AG04450 (cell line): ENCODE measurements at regions not wholly inside any gene's neighbourhood (a gene's known extent, or its start where the extent isn't known, plus 50 kb on each side); places are given as distances from the start of the nearest gene placed in this dataset.
A peak's percentile ranks its signal among the peaks of the same experiment; 100 is the strongest.

Experiments
- CTCF ChIA-PET: fragments of 300-600, 350-600 bp; formaldehyde crosslinking; extraction: SDS; loops from one replicate; lab custom pipeline; 2022; ENCODE audit warnings: antibody characterized with exemption, inconsistent platforms; lab: Charles Lee
- POLR2A ChIA-PET: fragments of 350-600 bp; formaldehyde crosslinking; extraction: SDS; loops from one replicate; lab custom pipeline; 2021; ENCODE audit warnings: antibody characterized with exemption, inconsistent platforms; lab: Yijun Ruan, JAX
- DNase-seq: peaks from one replicate; pipeline ENCODE4 v3.0.0-alpha.2; 2011; ENCODE audit warnings: low read depth, low spot score
- H3K27ac ChIP-seq: one replicate; pipeline ENCODE4 v1.5.1; 2012; ENCODE audit warnings: low read depth, low read length, control low read depth
- H3K27me3 ChIP-seq: one replicate; pipeline ENCODE4 v1.6.0; 2012; ENCODE audit warnings: low read length; ENCODE audit not compliant: control insufficient read depth, insufficient read depth
- H3K4me3 ChIP-seq: 2 replicates; pipeline ENCODE4 v1.5.1; 2011; ENCODE audit warnings: mild to moderate bottlenecking, low read depth, low read length, control low read depth
- H3K9me3 ChIP-seq: 2 replicates; pipeline ENCODE4 v1.5.1; 2012; ENCODE audit warnings: low read length; ENCODE audit not compliant: control insufficient read depth, insufficient read depth
- CTCF ChIP-seq: IDR thresholded peaks from 2 replicates; pipeline ENCODE4 v1.5.1; 2011; ENCODE audit warnings: low read depth, low read length, control low read depth, inconsistent platforms

DNA sequence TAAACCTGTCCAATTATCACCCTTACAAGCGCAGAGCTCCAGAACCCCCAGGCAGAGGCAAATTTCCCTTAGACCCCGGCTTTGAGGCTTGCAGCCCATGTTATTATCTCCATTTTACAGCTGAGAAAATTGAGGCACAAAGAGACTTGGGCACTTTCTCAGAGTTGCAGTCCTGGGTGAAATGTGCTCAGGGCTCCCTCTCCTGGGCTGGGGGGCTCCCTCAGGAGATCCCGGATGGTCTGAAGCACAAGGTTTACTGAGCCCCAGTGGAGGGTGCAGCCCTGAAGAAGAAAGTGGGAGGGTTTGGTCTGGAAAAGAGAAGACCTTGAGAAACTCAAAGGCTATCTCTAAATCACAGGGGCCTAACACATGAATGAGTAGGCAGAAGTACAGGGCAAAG, 156.6 kb downstream of the CYRIA start:
- CTCF ChIA-PET, result interaction anchor here (0.7 to 0.8 kb wide), 3 partner anchors 871 to 874 kb away, joined by 3 to 4 read pairs (median 3); no protein-coding TSS in a partner anchor
- POLR2A ChIA-PET, result no interaction called here

DNA sequence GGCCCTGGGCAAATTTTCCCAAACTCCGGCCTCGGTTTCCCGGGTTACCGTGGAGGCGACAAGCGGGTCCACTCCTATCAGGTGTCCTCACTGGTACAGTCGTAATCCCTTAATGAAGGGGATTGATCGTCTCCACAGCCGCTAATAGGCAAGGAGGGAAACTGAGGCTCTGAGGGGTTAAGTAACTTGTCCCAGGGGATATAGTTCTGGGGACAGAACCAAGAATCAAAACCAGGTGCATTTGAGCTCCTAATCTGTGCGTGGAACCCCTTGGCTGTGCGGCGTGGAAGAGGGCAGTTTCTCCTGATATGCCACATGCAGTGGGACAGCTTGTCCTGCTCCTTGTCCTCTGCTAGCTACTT, 157.2 kb downstream of the CYRIA start:
- Histone ChIP-seq H3K27me3 (no peaks in the 10 kb centered on the region), H3K9me3 (peaks cover 4% of the 10 kb centered on the region), H3K4me3 (no peak overlapping the region), H3K27ac (no peak overlapping the region)
- no peak for TF ChIP-seq CTCF
- ChIA-PET CTCF (interaction anchor here (0.7 to 0.8 kb wide), 3 partner anchors 870 to 873 kb away, joined by 3 to 4 read pairs (median 3); no protein-coding TSS in a partner anchor), POLR2A (no interaction called here)
- no peak for DNase-seq

More for the DNA sequence above, 156.6 kb downstream of the CYRIA start:
- Histone ChIP-seq H3K27me3 (no peaks in the 10 kb centered on the region), H3K9me3 (peaks cover 4% of the 10 kb centered on the region), H3K4me3 (no peak overlapping the region), H3K27ac (no peak overlapping the region)
- no peak for TF ChIP-seq CTCF
- no peak for DNase-seq

DNA sequence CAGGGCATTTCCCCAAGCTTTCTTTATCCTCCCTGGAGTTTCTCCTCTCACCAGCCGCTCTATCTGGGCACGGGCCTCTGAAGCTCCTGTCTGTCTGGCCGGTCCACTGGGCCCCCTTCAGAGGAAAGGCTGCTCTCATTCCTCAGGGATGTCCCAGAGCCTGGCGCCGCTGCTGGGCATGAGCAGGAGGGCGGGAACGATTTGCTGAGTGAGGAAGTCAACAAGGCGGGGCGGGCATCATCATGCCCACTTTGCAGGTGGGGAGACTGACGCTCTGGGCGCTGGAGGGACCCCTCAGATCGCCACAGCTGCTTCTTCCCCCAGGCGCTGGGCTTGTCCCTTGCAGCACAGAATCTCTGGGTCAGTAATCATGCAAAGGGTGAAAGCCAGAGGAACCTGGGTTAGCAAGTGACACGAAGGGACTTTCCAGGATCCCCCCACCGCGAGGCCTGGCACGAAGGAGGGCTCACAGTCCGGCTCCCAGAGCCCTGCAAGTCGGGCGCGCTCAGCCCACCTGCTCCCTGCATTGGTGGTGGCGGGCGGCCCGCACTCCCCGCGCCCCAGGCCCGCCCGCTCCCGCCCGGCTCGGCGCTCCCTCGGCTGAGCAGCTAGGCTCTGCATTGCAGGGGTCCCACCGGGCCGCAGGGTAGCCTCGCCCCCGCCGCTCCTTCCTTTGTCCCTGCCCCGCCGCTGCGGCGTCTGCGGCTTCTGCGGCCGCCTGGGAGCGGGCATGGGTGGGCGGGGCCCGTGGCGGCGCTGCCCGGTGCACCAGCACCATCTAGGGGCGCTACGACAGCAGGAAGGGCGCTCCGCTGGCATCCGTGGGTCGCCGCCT, 157.8 kb downstream of the CYRIA start:
- peak; percentile 16; the same call in 1 of the 2 replicates for TF ChIP-seq CTCF
- Histone ChIP-seq H3K4me3 (no peak overlapping the region), H3K27ac (no peak overlapping the region), H3K9me3 (peaks cover 4% of the 10 kb centered on the region), H3K27me3 (no peaks in the 10 kb centered on the region)
- ChIA-PET CTCF (interaction anchor here (0.8 to 1.0 kb wide), 2 partner anchors 872 kb away, joined by 3 to 4 read pairs; no protein-coding TSS in a partner anchor), POLR2A (no interaction called here)
- DNase-seq, result no peak

DNA sequence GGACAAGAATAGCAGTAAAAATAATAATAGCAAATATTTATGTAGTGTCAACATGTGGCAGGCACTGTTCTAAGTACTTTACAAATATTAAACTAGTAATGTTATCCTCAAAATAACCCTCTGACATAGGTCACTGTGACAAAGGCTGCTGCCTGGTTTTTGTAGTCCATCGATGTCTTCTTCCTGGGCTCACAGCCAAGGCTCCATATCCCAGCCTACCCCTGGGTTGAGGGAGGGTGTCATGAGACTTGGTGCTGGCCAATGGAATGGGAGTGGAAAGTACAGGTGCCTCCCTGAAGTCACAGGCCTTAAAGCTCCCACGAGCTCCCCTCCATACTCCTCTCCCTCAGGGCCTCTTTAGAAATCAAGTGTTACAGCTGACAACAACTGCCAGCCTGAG, 159.3 kb downstream of the CYRIA start:
- Histone ChIP-seq H3K4me3 (no peak overlapping the region), H3K9me3 (peaks cover 4% of the 10 kb centered on the region), H3K27me3 (no peaks in the 10 kb centered on the region), H3K27ac (no peak overlapping the region)
- DNase-seq, result no peak
- ChIA-PET POLR2A (no interaction called here), CTCF (no interaction called here)
- no peak for TF ChIP-seq CTCF
